Liver (tissue), 8 donors: ENCODE measurements at regions not wholly inside any gene's neighbourhood (a gene's known extent, or its start where the extent isn't known, plus 50 kb on each side); places are given as distances from the start of the nearest gene placed in this dataset.
A peak's percentile ranks its signal among the peaks of the same experiment; 100 is the strongest.

Source experiments
- DNase-seq: peaks from one replicate; pipeline ENCODE4 v3.0.0-alpha.2; 2017; ENCODE audit warnings: low spot score
- H3K27ac ChIP-seq, 2 donors: one replicate each; pipeline ENCODE4 v1.7.0; 2013; ENCODE audit warnings: inconsistent platforms in 2 of 2, low read length in 2 of 2, control low read depth in 1 of 2, low read depth in 1 of 2, mild to moderate bottlenecking in 1 of 2
- H3K27me3 ChIP-seq, 4 donors: one replicate each; pipeline versions ENCODE4 v1.6.1 to v1.7.0; 2013; ENCODE audit warnings: low read length in 3 of 4, inconsistent platforms in 1 of 4, mild to moderate bottlenecking in 1 of 4, moderate library complexity in 1 of 4; ENCODE audit not compliant: control insufficient read depth in 4 of 4, insufficient read depth in 4 of 4
- H3K36me3 ChIP-seq, 4 donors: one replicate each; pipeline versions ENCODE4 v1.6.1 to v1.7.0; 2013; ENCODE audit warnings: low read length in 3 of 4, mild to moderate bottlenecking in 3 of 4, low read depth in 1 of 4, moderate library complexity in 1 of 4; ENCODE audit not compliant: control insufficient read depth in 4 of 4, insufficient read depth in 3 of 4
- H3K4me1 ChIP-seq, 4 donors: one replicate each; pipeline versions ENCODE4 v1.6.1 to v1.7.0; 2013; ENCODE audit warnings: low read length in 3 of 4, mild to moderate bottlenecking in 3 of 4, moderate library complexity in 1 of 4; ENCODE audit not compliant: control insufficient read depth in 4 of 4, insufficient read depth in 4 of 4
- H3K4me3 ChIP-seq, 3 donors: one replicate each; pipeline versions ENCODE4 v1.6.1 to v1.7.0; 2013; ENCODE audit warnings: low read length in 3 of 3, control low read depth in 1 of 3, low read depth in 1 of 3, mild to moderate bottlenecking in 1 of 3
- H3K9ac ChIP-seq, 2 donors: one replicate each; pipeline ENCODE4 v1.7.0; 2013; ENCODE audit warnings: low read length in 2 of 2, mild to moderate bottlenecking in 2 of 2, moderate library complexity in 2 of 2, control low read depth in 1 of 2, low read depth in 1 of 2
- H3K9me3 ChIP-seq, 4 donors: one replicate each; pipeline versions ENCODE4 v1.6.1 to v1.7.0; 2013; ENCODE audit warnings: low read length in 3 of 4; ENCODE audit not compliant: control insufficient read depth in 4 of 4
- FOXA1 ChIP-seq: IDR thresholded peaks from 2 replicates; pipeline ENCODE4 v1.6.1; 2016; ENCODE audit warnings: antibody characterized with exemption
- FOXA2 ChIP-seq: IDR thresholded peaks from 2 replicates; pipeline ENCODE4 v1.6.1; 2016; ENCODE audit warnings: antibody characterized with exemption
- GABPA ChIP-seq, 2 donors: IDR thresholded peaks in 1 of 2; conservative IDR thresholded peaks in 1 of 2; 2 replicates each; pipeline ENCODE4 v1.6.1; 2016; ENCODE audit warnings: antibody characterized with exemption in 2 of 2, mild to moderate bottlenecking in 1 of 2, moderate library complexity in 1 of 2
- HNF4A ChIP-seq, 2 donors: conservative IDR thresholded peaks; 2 replicates each; pipeline ENCODE4 v1.6.1; 2016; ENCODE audit warnings: antibody characterized with exemption in 2 of 2, mild to moderate bottlenecking in 2 of 2
- JUND ChIP-seq, 2 donors: IDR thresholded peaks; 2 replicates each; pipeline ENCODE4 v1.6.1; 2016; ENCODE audit warnings: antibody characterized with exemption in 2 of 2
- NR2F2 ChIP-seq: IDR thresholded peaks from 2 replicates; pipeline ENCODE4 v1.6.1; 2016; ENCODE audit warnings: antibody characterized with exemption
- RAD21 ChIP-seq, 2 donors: IDR thresholded peaks; 2 replicates each; pipeline ENCODE4 v1.6.1; 2016; ENCODE audit warnings: antibody characterized with exemption in 2 of 2, mild to moderate bottlenecking in 2 of 2
- RXRA ChIP-seq, 2 donors: IDR thresholded peaks; 2 replicates each; pipeline ENCODE4 v1.6.1; 2017 to 2018; ENCODE audit warnings: antibody characterized with exemption in 2 of 2, mild to moderate bottlenecking in 1 of 2
- TAF1 ChIP-seq: conservative IDR thresholded peaks from 2 replicates; pipeline ENCODE4 v1.6.1; 2016; ENCODE audit warnings: antibody characterized with exemption, mild to moderate bottlenecking
- WGBS: extraction: QIAGEN DNeasy Blood & Tissue Kit; methylation state at CpG from one replicate; pipeline ENCODE4 v1.1.7; 2013; 5-methylcytosine and 5-hydroxymethylcytosine counted together
- TF ChIP-seq, protein P1 (sequence below): IDR thresholded peaks from 2 replicates; pipeline ENCODE4 v1.6.1; 2016; ENCODE audit warnings: antibody characterized with exemption
- TF ChIP-seq, protein P2 (sequence below): IDR thresholded peaks from 2 replicates; pipeline ENCODE4 v1.6.1; 2016; ENCODE audit warnings: antibody characterized with exemption, mild to moderate bottlenecking
- TF ChIP-seq, protein P3 (sequence below): IDR thresholded peaks from 2 replicates; pipeline ENCODE4 v1.6.1; 2016; ENCODE audit warnings: antibody characterized with exemption
- TF ChIP-seq, protein P4 (sequence below): fragments of 150-350 bp; IDR thresholded peaks from 2 replicates; pipeline ENCODE4 v1.5.1; 2017; ENCODE audit warnings: improper control_type of control experiment, low read depth, low read length; ENCODE audit not compliant: missing input control
- TF ChIP-seq, protein P5 (sequence below): IDR thresholded peaks from 2 replicates; pipeline ENCODE4 v1.6.1; 2016; ENCODE audit warnings: antibody characterized with exemption
- donor health status: healthy.
- donor health status: healthy.
- donor health status: healthy.
- donor health status: healthy.
- donor health status: healthy.

- H3K9me3 ChIP-seq: peaks cover 0 to 2% (median 0%) of the 10 kb centered on the region in 4 donors
- peak; percentile 3 for DNase-seq
- 94% methylated on average over 4 of the region's 4 CpGs for WGBS
- no peaks in the 10 kb centered on the region for H3K4me1 ChIP-seq
- no peaks in the 10 kb centered on the region for H3K36me3 ChIP-seq
- H3K27ac ChIP-seq: no peak overlapping the region
- no peak overlapping the region for H3K4me3 ChIP-seq
- no peak for TF ChIP-seq GABPA (IDR thresholded peaks at IDR 0.05 in 1 of 2, conservative IDR thresholded peaks at IDR 0.05 in 1 of 2)
- TF ChIP-seq, protein P1, sequence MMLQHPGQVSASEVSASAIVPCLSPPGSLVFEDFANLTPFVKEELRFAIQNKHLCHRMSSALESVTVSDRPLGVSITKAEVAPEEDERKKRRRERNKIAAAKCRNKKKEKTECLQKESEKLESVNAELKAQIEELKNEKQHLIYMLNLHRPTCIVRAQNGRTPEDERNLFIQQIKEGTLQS: no peak
- no peak for TF ChIP-seq TAF1
- no peak overlapping the region for H3K9ac ChIP-seq
- H3K27me3 ChIP-seq: no peaks in the 10 kb centered on the region
Observed at GRCh38 chr6:169885831-169886230, 134.4 kb downstream of the ERMARD start.

- no peaks in the 10 kb centered on the region for H3K27me3 ChIP-seq
- H3K9ac ChIP-seq: no peak overlapping the region
- H3K9me3 ChIP-seq: peaks cover 0 to 2% (median 0%) of the 10 kb centered on the region in 4 donors
- no peaks in the 10 kb centered on the region for H3K4me1 ChIP-seq
- H3K27ac ChIP-seq: no peak overlapping the region
- TF ChIP-seq RAD21 (IDR thresholded peaks at IDR 0.05): no peak
- TF ChIP-seq, protein P2, sequence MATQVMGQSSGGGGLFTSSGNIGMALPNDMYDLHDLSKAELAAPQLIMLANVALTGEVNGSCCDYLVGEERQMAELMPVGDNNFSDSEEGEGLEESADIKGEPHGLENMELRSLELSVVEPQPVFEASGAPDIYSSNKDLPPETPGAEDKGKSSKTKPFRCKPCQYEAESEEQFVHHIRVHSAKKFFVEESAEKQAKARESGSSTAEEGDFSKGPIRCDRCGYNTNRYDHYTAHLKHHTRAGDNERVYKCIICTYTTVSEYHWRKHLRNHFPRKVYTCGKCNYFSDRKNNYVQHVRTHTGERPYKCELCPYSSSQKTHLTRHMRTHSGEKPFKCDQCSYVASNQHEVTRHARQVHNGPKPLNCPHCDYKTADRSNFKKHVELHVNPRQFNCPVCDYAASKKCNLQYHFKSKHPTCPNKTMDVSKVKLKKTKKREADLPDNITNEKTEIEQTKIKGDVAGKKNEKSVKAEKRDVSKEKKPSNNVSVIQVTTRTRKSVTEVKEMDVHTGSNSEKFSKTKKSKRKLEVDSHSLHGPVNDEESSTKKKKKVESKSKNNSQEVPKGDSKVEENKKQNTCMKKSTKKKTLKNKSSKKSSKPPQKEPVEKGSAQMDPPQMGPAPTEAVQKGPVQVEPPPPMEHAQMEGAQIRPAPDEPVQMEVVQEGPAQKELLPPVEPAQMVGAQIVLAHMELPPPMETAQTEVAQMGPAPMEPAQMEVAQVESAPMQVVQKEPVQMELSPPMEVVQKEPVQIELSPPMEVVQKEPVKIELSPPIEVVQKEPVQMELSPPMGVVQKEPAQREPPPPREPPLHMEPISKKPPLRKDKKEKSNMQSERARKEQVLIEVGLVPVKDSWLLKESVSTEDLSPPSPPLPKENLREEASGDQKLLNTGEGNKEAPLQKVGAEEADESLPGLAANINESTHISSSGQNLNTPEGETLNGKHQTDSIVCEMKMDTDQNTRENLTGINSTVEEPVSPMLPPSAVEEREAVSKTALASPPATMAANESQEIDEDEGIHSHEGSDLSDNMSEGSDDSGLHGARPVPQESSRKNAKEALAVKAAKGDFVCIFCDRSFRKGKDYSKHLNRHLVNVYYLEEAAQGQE: no peak
- no peak for TF ChIP-seq HNF4A (conservative IDR thresholded peaks at IDR 0.05)
- TF ChIP-seq GABPA (IDR thresholded peaks at IDR 0.05 in 1 of 2, conservative IDR thresholded peaks at IDR 0.05 in 1 of 2): no peak
- TF ChIP-seq FOXA1: no peak
- TF ChIP-seq, protein P3, sequence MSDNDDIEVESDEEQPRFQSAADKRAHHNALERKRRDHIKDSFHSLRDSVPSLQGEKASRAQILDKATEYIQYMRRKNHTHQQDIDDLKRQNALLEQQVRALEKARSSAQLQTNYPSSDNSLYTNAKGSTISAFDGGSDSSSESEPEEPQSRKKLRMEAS: no peak
- TF ChIP-seq FOXA2: no peak
- no peak for TF ChIP-seq RXRA (IDR thresholded peaks at IDR 0.05)
- TF ChIP-seq, protein P4, sequence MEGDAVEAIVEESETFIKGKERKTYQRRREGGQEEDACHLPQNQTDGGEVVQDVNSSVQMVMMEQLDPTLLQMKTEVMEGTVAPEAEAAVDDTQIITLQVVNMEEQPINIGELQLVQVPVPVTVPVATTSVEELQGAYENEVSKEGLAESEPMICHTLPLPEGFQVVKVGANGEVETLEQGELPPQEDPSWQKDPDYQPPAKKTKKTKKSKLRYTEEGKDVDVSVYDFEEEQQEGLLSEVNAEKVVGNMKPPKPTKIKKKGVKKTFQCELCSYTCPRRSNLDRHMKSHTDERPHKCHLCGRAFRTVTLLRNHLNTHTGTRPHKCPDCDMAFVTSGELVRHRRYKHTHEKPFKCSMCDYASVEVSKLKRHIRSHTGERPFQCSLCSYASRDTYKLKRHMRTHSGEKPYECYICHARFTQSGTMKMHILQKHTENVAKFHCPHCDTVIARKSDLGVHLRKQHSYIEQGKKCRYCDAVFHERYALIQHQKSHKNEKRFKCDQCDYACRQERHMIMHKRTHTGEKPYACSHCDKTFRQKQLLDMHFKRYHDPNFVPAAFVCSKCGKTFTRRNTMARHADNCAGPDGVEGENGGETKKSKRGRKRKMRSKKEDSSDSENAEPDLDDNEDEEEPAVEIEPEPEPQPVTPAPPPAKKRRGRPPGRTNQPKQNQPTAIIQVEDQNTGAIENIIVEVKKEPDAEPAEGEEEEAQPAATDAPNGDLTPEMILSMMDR: no peak
- no peak for TF ChIP-seq JUND (IDR thresholded peaks at IDR 0.05)
- TF ChIP-seq, protein P5, sequence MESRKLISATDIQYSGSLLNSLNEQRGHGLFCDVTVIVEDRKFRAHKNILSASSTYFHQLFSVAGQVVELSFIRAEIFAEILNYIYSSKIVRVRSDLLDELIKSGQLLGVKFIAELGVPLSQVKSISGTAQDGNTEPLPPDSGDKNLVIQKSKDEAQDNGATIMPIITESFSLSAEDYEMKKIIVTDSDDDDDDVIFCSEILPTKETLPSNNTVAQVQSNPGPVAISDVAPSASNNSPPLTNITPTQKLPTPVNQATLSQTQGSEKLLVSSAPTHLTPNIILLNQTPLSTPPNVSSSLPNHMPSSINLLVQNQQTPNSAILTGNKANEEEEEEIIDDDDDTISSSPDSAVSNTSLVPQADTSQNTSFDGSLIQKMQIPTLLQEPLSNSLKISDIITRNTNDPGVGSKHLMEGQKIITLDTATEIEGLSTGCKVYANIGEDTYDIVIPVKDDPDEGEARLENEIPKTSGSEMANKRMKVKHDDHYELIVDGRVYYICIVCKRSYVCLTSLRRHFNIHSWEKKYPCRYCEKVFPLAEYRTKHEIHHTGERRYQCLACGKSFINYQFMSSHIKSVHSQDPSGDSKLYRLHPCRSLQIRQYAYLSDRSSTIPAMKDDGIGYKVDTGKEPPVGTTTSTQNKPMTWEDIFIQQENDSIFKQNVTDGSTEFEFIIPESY: no peak
- TF ChIP-seq NR2F2: no peak
- H3K36me3 ChIP-seq: no peaks in the 10 kb centered on the region
- DNase-seq: peak; percentile 6
- no peak overlapping the region for H3K4me3 ChIP-seq
Observed at GRCh38 chr6:169885131-169885530, 133.7 kb downstream of the ERMARD start.
